Renal cortical epithelial cell (primary cell): ENCODE measurements at regions not wholly inside any gene's neighbourhood (a gene's known extent, or its start where the extent isn't known, plus 50 kb on each side); places are given as distances from the start of the nearest gene placed in this dataset.
"Not testable (repeated sequence)": the region's sequence is repeated elsewhere in the genome, so short reads cannot be mapped to it uniquely, and the experiment has no call there.

Source experiments
- DNase-seq: peaks from one replicate; pipeline ENCODE4 v3.0.0-alpha.2; 2011; ENCODE audit warnings: low read depth

GRCh38 chr10:33067917-33068316, 109.9 kb upstream of the ITGB1 start:
- DNase-seq = no peak

DNA sequence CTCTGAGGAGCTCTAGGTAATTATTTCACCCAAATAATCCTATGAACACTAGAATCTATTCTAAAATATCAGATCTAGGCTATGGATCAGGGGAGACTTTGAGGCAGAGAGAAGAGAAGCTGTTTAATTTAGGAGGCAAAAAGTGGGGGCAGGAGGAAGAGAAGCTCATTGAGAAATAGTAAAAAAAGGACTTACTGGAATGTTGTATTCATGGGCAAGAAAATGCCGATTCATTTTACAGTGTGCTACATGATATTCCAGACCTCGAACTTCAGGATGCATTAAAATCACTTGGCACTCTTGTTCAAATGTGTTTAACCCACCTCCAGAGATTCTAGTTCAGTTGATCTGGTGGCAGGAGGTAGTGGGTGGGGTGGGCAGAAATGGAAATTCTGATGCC, 109.5 kb upstream of the ITGB1 start:
- no peak for DNase-seq

DNA sequence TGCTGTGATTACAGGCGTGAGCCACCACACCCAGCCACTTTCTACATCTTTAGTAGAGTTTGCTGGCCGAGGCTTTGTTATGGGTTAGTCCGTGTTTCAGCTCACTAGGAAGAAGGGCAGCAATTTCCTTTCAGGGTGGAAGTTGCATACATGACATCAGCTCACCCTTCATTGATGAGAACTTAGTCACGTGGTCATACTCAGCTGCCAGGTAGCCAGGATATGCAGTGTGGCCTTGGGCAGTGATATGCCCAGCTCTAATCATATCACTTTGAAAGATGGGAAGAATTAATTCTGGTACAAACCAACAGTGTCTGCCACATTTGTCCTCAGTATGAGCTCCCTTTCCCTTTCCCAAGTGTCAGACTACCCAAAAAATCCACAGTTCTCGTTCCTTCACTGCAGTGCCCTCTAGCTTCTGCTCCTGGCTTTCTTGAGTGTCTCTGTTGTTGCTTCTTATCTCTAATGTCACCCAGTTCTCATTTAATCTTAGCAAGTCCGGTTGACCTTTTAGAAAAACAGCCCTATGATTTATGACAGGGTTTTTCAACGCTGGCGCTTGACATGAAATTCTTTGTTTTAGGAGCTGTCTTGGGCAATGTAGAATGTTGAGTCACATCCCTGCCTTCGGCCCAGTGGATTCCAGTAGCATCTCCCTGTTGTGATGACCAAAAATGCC, 108.7 kb upstream of the ITGB1 start:
- DNase-seq = no peak

GRCh38 chr10:33065111-33065510, 107.1 kb upstream of the ITGB1 start:
- DNase-seq = peak; percentile 34

- no peak for DNase-seq
Observed at GRCh38 chr10:33064706-33065105, 106.7 kb upstream of the ITGB1 start.

GRCh38 chr10:33057620-33058019, 99.6 kb upstream of the ITGB1 start:
- no peak for DNase-seq

GRCh38 chr10:33056828-33057596, 99.0 kb upstream of the ITGB1 start:
- no peak for DNase-seq

- peak; percentile 69 for DNase-seq
Observed at GRCh38 chr10:33055625-33056024, 97.6 kb upstream of the ITGB1 start.

DNA sequence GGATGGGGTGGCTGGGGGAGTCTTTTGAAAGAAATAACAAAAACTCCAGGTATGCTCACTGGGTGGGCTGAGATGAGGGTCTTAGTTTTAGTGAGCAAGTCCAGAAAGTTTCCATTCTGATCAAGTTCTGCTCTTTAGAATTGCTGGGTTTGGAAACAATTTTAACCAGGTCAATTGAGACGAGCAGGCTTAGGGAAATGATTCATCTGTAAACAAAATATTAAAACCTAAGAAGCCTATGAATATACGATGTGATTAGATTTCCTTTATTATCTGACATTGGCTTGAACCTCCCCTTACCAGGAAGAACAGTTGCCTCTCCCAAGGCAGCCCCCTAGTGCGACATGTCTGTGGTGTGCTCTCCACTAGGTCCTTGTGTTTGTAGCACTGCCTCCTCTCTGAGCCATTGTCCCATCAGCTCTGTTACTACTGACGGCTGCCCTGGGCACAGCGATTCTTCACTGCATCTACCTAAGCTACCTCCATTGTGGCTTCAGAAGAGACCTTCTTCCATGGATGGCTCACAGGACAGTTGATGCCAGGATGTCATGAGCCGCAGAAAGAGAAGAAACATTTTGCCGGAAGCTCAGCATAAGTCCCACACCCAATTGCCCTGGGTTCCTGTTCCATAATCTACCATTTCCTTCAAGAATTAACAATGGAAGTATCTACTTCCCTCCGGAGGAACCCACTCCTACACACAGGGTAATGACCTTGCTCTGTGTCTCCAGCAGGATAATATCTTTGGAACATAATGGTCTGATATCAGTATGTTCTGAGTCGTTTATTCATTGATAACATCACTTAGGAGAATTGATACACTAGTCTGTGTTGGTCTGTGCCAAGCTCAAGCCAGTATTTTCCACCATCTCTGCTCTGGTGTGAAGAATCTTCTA, 95.1 kb upstream of the ITGB1 start:
- DNase-seq = no peak

GRCh38 chr10:33052263-33052875, 94.3 kb upstream of the ITGB1 start:
- DNase-seq = no peak

GRCh38 chr10:33049963-33050920, 92.2 kb upstream of the ITGB1 start:
- DNase-seq = not testable (repeated sequence)

DNA sequence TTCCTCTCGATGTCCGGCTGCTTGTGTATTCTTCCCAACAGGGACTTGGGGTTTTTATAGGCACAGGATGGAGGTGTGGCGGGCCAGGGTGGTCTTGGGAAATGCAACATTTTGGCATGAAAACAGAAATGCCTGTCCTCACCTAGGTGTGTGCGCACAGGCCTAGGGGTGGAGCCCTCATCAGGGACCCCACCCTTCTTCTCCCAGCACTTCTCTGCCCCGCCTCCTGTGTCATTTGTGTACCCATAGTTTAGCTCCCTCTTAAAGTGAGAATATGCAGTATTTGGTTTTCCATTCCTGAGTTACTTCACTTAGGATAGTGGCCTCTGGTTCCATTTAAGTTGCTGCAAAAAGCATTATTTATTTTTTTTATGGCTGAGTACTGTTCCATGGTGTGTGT, 90.2 kb upstream of the ITGB1 start:
- no peak for DNase-seq

DNA sequence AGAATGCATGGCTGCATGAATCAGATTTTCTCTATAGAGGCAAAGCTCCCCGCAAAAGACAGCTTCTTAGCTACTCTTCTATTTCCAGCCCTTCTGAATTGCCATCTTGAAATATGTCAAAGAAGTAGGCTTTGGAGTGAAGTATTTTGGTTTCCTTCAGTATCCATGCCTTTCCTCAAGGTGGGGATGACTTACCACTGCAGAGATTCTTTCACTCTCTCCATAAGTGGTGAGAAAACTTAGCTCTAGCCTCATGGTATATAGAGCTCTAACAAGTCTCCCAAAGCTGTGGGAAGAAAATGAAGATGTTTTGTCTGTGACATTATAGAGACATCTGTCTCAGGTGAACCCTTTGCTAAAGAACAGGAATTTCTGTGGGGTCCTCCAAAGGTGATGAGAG, 89.6 kb upstream of the ITGB1 start:
- no peak for DNase-seq

GRCh38 chr10:33046792-33047191, 88.8 kb upstream of the ITGB1 start:
- DNase-seq = no peak

DNA sequence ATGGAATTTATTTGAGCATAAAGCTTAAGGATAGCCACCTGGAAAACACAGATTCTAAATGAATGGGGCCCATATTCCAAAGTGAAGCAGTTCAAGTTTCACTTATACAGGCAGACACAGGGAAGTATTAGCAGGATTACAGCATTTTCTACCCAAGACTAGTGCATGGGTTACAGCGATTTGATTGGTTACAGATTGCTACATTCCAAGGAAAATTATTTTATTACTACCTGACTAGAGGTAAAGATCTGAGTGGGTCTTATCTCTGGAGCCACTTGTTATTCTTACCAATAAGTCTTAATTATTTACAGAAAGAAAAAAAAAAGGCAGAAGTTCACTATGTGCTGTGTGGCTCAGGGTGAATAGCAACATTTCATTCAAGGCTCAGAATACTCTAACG, 87.4 kb upstream of the ITGB1 start:
- no peak for DNase-seq

DNA sequence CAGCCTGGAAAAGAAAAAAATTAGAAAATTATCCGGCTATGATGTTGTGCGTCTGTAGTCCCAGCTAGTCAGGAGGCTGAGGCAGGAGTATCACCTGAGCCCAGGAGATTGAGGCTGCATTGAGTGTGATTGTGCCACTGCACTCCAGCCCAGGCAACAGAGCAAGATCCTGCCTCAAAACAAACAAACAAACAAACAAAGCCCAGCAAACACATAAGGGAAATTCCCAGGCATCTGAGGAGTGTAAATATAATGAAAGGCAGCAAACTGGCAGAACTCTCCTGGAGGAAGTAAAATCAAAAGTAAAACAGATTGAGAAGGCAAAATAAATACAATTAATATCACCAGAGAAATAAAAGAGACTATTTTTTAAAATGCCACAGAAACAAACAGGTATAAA, 84.5 kb upstream of the ITGB1 start:
- DNase-seq = no peak

- DNase-seq = no peak
Observed at GRCh38 chr10:33041783-33042437, 83.9 kb upstream of the ITGB1 start.

GRCh38 chr10:33040436-33040835, 82.4 kb upstream of the ITGB1 start:
- DNase-seq = no peak

- peak; percentile 32 for DNase-seq
Observed at GRCh38 chr10:33039181-33039580, 81.2 kb upstream of the ITGB1 start.

DNA sequence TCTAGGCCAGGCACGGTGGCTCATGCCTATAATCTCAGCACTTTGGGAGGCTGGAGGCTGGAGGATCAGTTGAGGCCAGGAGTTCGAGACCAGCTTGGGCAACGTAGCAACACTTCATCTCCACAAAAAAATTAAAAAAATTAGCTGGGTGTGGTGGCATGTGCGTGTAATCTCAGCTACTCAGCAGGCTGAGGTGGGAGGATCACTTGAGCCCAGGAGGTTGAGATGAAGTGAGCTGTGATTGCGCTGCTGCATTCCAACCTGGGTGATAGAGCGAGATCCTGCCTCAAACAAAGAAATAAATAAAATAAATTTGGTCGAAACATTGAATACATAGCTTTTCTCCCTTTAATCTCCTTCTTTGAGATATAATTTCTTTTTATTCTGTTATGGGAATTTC, 80.6 kb upstream of the ITGB1 start:
- no peak for DNase-seq
